GM21360 (cell line): ENCODE measurements at regions not wholly inside any gene's neighbourhood (a gene's known extent, or its start where the extent isn't known, plus 50 kb on each side); places are given as distances from the start of the nearest gene placed in this dataset.
"Not testable (repeated sequence)": the region's sequence is repeated elsewhere in the genome, so short reads cannot be mapped to it uniquely, and the experiment has no call there.

ENCODE experiments used
- ATAC-seq: cut with Tn5 transposase; IDR thresholded peaks from one replicate; pipeline ENCODE4 v1.9.1; 2021; ENCODE audit warnings: mild to moderate bottlenecking, moderate library complexity; ENCODE audit not compliant: unreplicated experiment

GRCh38 chr5:109989161-109989560 is 299.4 kb downstream of the MAN2A1 start:
- no peak for ATAC-seq

GRCh38 chr5:109989994-109990722 is 300.4 kb downstream of the MAN2A1 start:
- no peak for ATAC-seq

GRCh38 chr5:109990723-109991359 is 301.1 kb downstream of the MAN2A1 start:
- ATAC-seq, result no peak

GRCh38 chr5:109992264-109992915 is 302.7 kb downstream of the MAN2A1 start:
- ATAC-seq, result no peak

GRCh38 chr5:109994135-109994534 is 304.4 kb downstream of the MAN2A1 start:
- ATAC-seq, result no peak

GRCh38 chr5:109996246-109996645 is 306.5 kb downstream of the MAN2A1 start:
- ATAC-seq, result no peak

GRCh38 chr5:109997161-109997560 is 307.4 kb downstream of the MAN2A1 start:
- no peak for ATAC-seq

GRCh38 chr5:109998208-109998607 is 308.5 kb downstream of the MAN2A1 start:
- no peak for ATAC-seq

- no peak for ATAC-seq
Measured at GRCh38 chr5:109998726-109999125, 309.0 kb downstream of the MAN2A1 start.

- ATAC-seq, result no peak
Measured at GRCh38 chr5:110001648-110002047, 311.9 kb downstream of the MAN2A1 start.

- ATAC-seq, result no peak
Measured at GRCh38 chr5:110002652-110003051, 312.9 kb downstream of the MAN2A1 start.

- ATAC-seq, result not testable (repeated sequence)
Measured at GRCh38 chr5:110005907-110006562, 316.3 kb downstream of the MAN2A1 start.

GRCh38 chr5:110007101-110007500 is 317.4 kb downstream of the MAN2A1 start:
- ATAC-seq, result no peak

- ATAC-seq, result no peak
Measured at GRCh38 chr5:110008131-110008530, 318.4 kb downstream of the MAN2A1 start.

- no peak for ATAC-seq
Measured at GRCh38 chr5:110012145-110012544, 322.4 kb downstream of the MAN2A1 start.

GRCh38 chr5:110013017-110013416 is 323.3 kb downstream of the MAN2A1 start:
- ATAC-seq, result no peak

GRCh38 chr5:110017854-110018253 is 328.1 kb downstream of the MAN2A1 start:
- ATAC-seq, result no peak

- no peak for ATAC-seq
Measured at GRCh38 chr5:110018509-110018908, 328.8 kb downstream of the MAN2A1 start.

GRCh38 chr5:110019119-110019518 is 329.4 kb downstream of the MAN2A1 start:
- ATAC-seq, result no peak

GRCh38 chr5:110019780-110020179 is 330.1 kb downstream of the MAN2A1 start:
- ATAC-seq, result no peak

GRCh38 chr5:110021251-110021650 is 331.5 kb downstream of the MAN2A1 start:
- no peak for ATAC-seq

- no peak for ATAC-seq
Measured at GRCh38 chr5:110025160-110025559, 335.4 kb downstream of the MAN2A1 start.
